KMS-11 (cell line): ENCODE measurements at regions not wholly inside any gene's neighbourhood (a gene's known extent, or its start where the extent isn't known, plus 50 kb on each side); places are given as distances from the start of the nearest gene placed in this dataset.

Experiments
- H2AFZ ChIP-seq: fragments of 200-600 bp; sonication (generic); 2 replicates; pipeline ENCODE4 v1.6.1; 2016; ENCODE audit warnings: antibody characterized with exemption, mixed run types, low read depth
- H3K27ac ChIP-seq: fragments of 200-600 bp; sonication (generic); 2 replicates; pipeline ENCODE4 v1.6.1; 2016; ENCODE audit warnings: mild to moderate bottlenecking, mixed run types
- H3K27me3 ChIP-seq: fragments of 200-600 bp; sonication (generic); 2 replicates; pipeline ENCODE4 v1.6.1; 2017; ENCODE audit warnings: mild to moderate bottlenecking, low read depth, mixed run types, moderate library complexity; ENCODE audit not compliant: insufficient read depth
- H3K36me3 ChIP-seq: fragments of 200-600 bp; sonication (generic); 2 replicates; pipeline ENCODE4 v1.6.1; 2017; ENCODE audit warnings: mild to moderate bottlenecking, mixed run types; ENCODE audit not compliant: insufficient read depth
- H3K4me1 ChIP-seq: fragments of 200-600 bp; sonication (generic); 2 replicates; pipeline ENCODE4 v1.6.1; 2016; ENCODE audit warnings: mild to moderate bottlenecking, low read depth, mixed run types; ENCODE audit not compliant: poor library complexity, severe bottlenecking
- H3K4me2 ChIP-seq: fragments of 200-600 bp; sonication (generic); 2 replicates; pipeline ENCODE4 v1.7.0; 2016; ENCODE audit warnings: mild to moderate bottlenecking, mixed run types
- H3K4me3 ChIP-seq: fragments of 200-600 bp; sonication (generic); IDR thresholded peaks from 2 replicates; pipeline ENCODE4 v1.6.1; 2017; ENCODE audit warnings: low read depth, low read length, mixed read lengths; ENCODE audit not compliant: insufficient read depth
- H3K79me2 ChIP-seq: fragments of 200-600 bp; sonication (generic); 2 replicates; pipeline ENCODE4 v1.6.1; 2016; ENCODE audit warnings: low read depth, mixed run types; ENCODE audit not compliant: insufficient read depth
- H3K9ac ChIP-seq: fragments of 200-600 bp; sonication (generic); 2 replicates; pipeline ENCODE4 v1.6.1; 2016; ENCODE audit warnings: mild to moderate bottlenecking, mixed run types
- H4K20me1 ChIP-seq: fragments of 200-600 bp; sonication (generic); 2 replicates; pipeline ENCODE4 v1.6.1; 2016; ENCODE audit warnings: mild to moderate bottlenecking, mixed run types; ENCODE audit not compliant: insufficient read depth
- CTCF ChIP-seq: fragments of 200-600 bp; sonication (generic); conservative IDR thresholded peaks from 2 replicates; pipeline ENCODE4 v1.6.1; 2017; ENCODE audit warnings: low read depth, mild to moderate bottlenecking, antibody characterized with exemption, low read length, moderate library complexity, mixed read lengths

DNA sequence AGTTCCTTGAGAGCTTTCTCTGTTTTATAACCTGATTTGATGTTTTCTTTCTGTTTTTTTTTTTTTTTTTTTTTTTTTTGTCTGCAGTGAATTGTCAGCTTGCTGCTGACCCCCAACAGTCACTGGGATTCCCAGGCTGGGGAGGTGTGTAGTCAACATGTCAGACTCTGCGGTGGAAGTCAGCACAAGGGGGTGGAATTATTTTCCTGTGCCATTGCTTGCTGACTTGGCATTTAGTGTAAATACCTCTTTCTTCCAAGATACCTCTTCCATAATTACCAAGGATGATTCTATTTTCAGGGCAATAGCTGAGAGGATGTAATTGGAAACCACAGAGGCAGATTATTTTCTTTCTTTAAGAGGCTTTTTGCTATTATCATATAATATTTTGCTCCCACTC, 266.3 kb downstream of the CCDC85A start:
- H3K9ac ChIP-seq = no peak overlapping the region
- no peaks in the 10 kb centered on the region for H3K36me3 ChIP-seq
- no peak overlapping the region for H3K4me3 ChIP-seq
- H4K20me1 ChIP-seq = no peaks in the 10 kb centered on the region
- no peaks in the 10 kb centered on the region for H3K27me3 ChIP-seq
- no peak for TF ChIP-seq CTCF
- no peak overlapping the region for H3K27ac ChIP-seq
- H3K79me2 ChIP-seq = no peaks in the 10 kb centered on the region
- no peak overlapping the region for H2AFZ ChIP-seq
- no peak overlapping the region for H3K4me2 ChIP-seq
- no peaks in the 10 kb centered on the region for H3K4me1 ChIP-seq

DNA sequence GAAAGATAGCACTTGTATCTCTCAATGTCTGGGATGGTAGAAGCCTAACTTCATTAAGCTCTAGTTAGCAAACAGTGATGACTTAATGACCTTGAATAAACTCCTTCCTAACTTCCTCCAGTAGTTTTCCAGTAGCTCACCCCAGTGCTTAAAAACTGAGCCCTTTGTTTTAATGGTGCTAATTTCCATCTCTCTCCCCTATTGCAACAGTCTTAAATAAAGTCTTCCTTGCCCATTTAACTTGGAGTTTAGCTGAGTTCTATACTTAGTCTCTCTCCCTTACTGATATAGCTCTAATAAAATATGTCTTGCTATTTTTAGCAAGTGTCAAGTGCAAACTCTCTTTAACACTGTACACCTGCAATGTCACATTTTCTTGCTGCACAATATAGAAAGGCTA, 267.0 kb downstream of the CCDC85A start:
- no peaks in the 10 kb centered on the region for H3K79me2 ChIP-seq
- no peaks in the 10 kb centered on the region for H4K20me1 ChIP-seq
- H3K27ac ChIP-seq = no peak overlapping the region
- H3K4me2 ChIP-seq = no peak overlapping the region
- H2AFZ ChIP-seq = no peak overlapping the region
- TF ChIP-seq CTCF = no peak
- no peak overlapping the region for H3K9ac ChIP-seq
- no peaks in the 10 kb centered on the region for H3K4me1 ChIP-seq
- no peak overlapping the region for H3K4me3 ChIP-seq
- H3K36me3 ChIP-seq = no peaks in the 10 kb centered on the region
- H3K27me3 ChIP-seq = no peaks in the 10 kb centered on the region

DNA sequence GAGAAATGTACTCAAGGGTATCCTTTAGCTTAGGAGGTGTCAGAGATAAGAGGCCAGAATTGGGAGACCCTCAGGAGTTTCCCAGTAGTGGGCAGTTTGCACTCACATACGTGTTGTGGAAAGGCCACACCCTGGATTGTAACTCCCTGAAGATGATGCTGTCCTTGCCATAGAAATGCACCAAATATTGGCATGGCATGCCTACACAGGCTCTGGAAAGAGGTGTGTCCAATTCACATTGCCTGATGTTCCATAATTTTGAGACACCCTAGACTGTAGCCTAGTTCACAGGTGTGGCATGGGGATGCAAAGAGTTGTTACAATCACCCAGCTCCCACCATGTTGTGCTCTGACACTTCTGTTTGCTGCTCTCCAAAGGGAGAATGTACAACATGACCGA, 271.9 kb downstream of the CCDC85A start:
- Histone ChIP-seq H3K9ac (no peak overlapping the region), H3K4me2 (no peak overlapping the region), H3K27ac (no peak overlapping the region), H3K36me3 (no peaks in the 10 kb centered on the region), H3K79me2 (no peaks in the 10 kb centered on the region), H3K4me1 (no peaks in the 10 kb centered on the region), H2AFZ (no peak overlapping the region), H3K4me3 (no peak overlapping the region), H3K27me3 (no peaks in the 10 kb centered on the region), H4K20me1 (no peaks in the 10 kb centered on the region)
- TF ChIP-seq CTCF = no peak

- Histone ChIP-seq H3K36me3 (no peaks in the 10 kb centered on the region), H2AFZ (no peak overlapping the region), H3K79me2 (no peaks in the 10 kb centered on the region), H3K27ac (no peak overlapping the region), H3K4me2 (no peak overlapping the region), H3K9ac (no peak overlapping the region), H4K20me1 (no peaks in the 10 kb centered on the region), H3K4me1 (no peaks in the 10 kb centered on the region), H3K27me3 (no peaks in the 10 kb centered on the region), H3K4me3 (no peak overlapping the region)
- no peak for TF ChIP-seq CTCF
These were observed 273.0 kb downstream of the CCDC85A start for GRCh38 chr2:56456791-56457190.

GRCh38 chr2:56460508-56460907, 276.7 kb downstream of the CCDC85A start:
- Histone ChIP-seq H3K27me3 (no peaks in the 10 kb centered on the region), H3K27ac (no peak overlapping the region), H3K36me3 (no peaks in the 10 kb centered on the region), H2AFZ (no peak overlapping the region), H3K4me1 (peaks cover 8% of the 10 kb centered on the region), H4K20me1 (no peaks in the 10 kb centered on the region), H3K9ac (no peak overlapping the region), H3K4me2 (no peak overlapping the region), H3K4me3 (no peak overlapping the region), H3K79me2 (no peaks in the 10 kb centered on the region)
- TF ChIP-seq CTCF = no peak
